Progenitor cell of endocrine pancreas (in vitro differentiated cells): ENCODE measurements at regions not wholly inside any gene's neighbourhood (a gene's known extent, or its start where the extent isn't known, plus 50 kb on each side); places are given as distances from the start of the nearest gene placed in this dataset.
A peak's percentile ranks its signal among the peaks of the same experiment; 100 is the strongest.

Experiments used
- DNase-seq: peaks from one replicate; pipeline ENCODE4 v3.0.0; 2021; ENCODE audit warnings: low spot score; ENCODE audit not compliant: unreplicated experiment
- H3K27ac Mint-ChIP-seq: 2 replicates; pipeline ENCODE4 v1.8.0; 2021; ENCODE audit warnings: mild to moderate bottlenecking, moderate library complexity, mixed read lengths
- H3K27me3 Mint-ChIP-seq: 2 replicates; pipeline ENCODE4 v1.8.0; 2021; ENCODE audit warnings: mixed read lengths
- H3K36me3 Mint-ChIP-seq: 2 replicates; pipeline ENCODE4 v1.8.0; 2022; ENCODE audit warnings: mixed read lengths; ENCODE audit not compliant: insufficient read depth
- H3K4me1 Mint-ChIP-seq: 2 replicates; pipeline ENCODE4 v1.8.0; 2021; ENCODE audit warnings: low read depth, mixed read lengths
- H3K4me3 Mint-ChIP-seq: 2 replicates; pipeline ENCODE4 v1.8.0; 2021; ENCODE audit warnings: low read depth, mild to moderate bottlenecking, moderate library complexity, mixed read lengths
- H3K9me3 Mint-ChIP-seq: 2 replicates; pipeline ENCODE4 v1.8.0; 2021; ENCODE audit warnings: low read depth, mixed read lengths
- TF ChIP-seq, protein P1 (sequence below): fragments of 200-600 bp; sonication (generic); IDR thresholded peaks from one replicate; pipeline ENCODE4 v1.5.0; 2021; ENCODE audit warnings: antibody characterized with exemption, mild to moderate bottlenecking; ENCODE audit not compliant: unreplicated experiment

DNA sequence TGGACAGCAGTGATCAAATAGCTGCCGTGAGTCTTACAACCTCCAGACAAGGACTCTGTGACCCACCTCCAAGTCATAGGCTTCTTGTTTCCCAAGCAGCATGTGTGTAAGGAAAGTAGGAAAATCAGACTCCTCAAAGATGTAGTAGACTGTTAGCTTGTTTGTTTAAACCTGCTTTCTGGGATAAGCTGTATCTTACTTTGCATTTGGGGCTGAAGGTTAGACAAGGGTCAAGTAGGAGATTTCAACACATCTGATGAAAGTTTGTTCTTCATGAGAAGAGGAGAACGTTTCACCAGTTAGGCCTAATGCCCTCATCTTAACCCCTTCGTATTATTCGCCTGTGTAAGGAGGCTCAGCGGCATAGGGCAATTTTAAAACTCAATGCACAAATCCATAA is 756.4 kb upstream of the NR2F2 start:
- H3K4me3 Mint-ChIP-seq, result no peak overlapping the region
- H3K27ac Mint-ChIP-seq, result peak overlapping the region; percentile 81

DNA sequence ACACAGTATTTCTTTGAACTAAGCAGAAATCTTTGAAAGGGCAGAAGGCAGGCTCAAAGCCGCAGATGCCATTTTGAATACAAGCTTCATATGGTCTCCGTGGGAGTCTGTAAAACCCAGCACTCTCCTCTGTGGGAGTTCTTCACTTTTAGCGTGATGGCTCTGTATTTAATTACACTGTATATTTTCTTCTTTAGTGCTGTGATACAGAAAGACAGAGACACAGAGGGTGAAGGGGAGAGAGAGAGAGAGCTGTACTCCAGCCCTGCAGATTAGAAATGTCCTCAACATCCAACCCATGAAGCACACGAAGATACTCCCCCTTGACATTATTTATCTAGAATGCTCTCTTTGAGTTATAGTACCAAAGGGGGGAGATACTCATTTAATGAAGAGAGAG is 752.6 kb upstream of the NR2F2 start:
- TF ChIP-seq, protein P1, sequence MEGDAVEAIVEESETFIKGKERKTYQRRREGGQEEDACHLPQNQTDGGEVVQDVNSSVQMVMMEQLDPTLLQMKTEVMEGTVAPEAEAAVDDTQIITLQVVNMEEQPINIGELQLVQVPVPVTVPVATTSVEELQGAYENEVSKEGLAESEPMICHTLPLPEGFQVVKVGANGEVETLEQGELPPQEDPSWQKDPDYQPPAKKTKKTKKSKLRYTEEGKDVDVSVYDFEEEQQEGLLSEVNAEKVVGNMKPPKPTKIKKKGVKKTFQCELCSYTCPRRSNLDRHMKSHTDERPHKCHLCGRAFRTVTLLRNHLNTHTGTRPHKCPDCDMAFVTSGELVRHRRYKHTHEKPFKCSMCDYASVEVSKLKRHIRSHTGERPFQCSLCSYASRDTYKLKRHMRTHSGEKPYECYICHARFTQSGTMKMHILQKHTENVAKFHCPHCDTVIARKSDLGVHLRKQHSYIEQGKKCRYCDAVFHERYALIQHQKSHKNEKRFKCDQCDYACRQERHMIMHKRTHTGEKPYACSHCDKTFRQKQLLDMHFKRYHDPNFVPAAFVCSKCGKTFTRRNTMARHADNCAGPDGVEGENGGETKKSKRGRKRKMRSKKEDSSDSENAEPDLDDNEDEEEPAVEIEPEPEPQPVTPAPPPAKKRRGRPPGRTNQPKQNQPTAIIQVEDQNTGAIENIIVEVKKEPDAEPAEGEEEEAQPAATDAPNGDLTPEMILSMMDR, result no peak
- Mint-ChIP-seq H3K36me3 (no peaks in the 10 kb centered on the region), H3K9me3 (no peaks in the 10 kb centered on the region), H3K27me3 (no peaks in the 10 kb centered on the region), H3K4me3 (no peak overlapping the region), H3K4me1 (peaks cover 21% of the 10 kb centered on the region), H3K27ac (no peak overlapping the region)
- no peak for DNase-seq

More for the DNA sequence above, 756.4 kb upstream of the NR2F2 start:
- Mint-ChIP-seq H3K36me3 (peaks cover 4% of the 10 kb centered on the region), H3K27me3 (no peaks in the 10 kb centered on the region), H3K9me3 (peaks cover 13% of the 10 kb centered on the region), H3K4me1 (peaks cover 18% of the 10 kb centered on the region)
- TF ChIP-seq, protein P1, result no peak
- no peak for DNase-seq

DNA sequence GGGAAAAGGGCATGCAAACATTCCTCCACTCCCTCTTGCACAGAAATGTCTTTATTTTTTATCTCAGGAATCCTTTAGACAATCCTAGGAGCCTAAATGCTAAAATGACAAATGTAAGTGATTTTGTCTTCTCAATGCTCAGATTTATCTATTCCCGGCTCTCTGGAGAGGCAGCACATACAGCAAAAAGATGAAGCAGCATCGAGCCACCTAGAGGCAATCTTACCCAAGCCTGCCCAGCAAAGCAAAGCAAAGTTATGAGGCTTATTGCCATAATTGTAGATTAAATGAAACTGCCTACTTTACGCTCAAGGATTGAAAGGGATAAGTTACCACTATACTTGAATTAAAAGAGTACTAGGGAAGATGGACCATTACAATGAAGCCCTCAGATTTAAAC is 750.4 kb upstream of the NR2F2 start:
- Mint-ChIP-seq H3K9me3 (peaks cover 6% of the 10 kb centered on the region), H3K4me1 (peaks cover 11% of the 10 kb centered on the region), H3K27ac (no peak overlapping the region), H3K36me3 (peaks cover under 1% of the 10 kb centered on the region), H3K4me3 (no peak overlapping the region), H3K27me3 (no peaks in the 10 kb centered on the region)
- TF ChIP-seq, protein P1, result no peak
- no peak for DNase-seq

DNA sequence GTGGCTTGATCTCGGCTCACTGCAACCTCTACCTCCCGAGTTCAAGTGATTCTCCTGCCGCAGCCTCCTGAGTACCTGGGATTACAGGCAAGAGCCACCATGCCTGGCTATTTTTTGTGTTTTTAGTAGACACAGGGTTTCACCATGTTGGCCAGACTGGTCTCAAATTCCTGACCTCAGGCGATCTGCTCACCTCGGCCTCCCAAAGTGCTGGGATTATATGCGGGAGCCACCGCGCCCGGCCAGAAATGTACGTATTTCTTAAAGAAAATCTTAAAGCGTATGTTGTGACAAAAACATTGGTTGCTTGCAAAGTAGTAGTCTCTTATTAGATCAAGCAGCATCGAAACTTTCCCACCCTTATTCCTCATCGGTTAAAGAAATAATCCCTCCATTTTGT is 748.9 kb upstream of the NR2F2 start:
- peaks cover 1% of the 10 kb centered on the region for H3K36me3 Mint-ChIP-seq
- no peak overlapping the region for H3K4me3 Mint-ChIP-seq
- H3K27ac Mint-ChIP-seq, result no peak overlapping the region
- H3K9me3 Mint-ChIP-seq, result peaks cover 11% of the 10 kb centered on the region
- H3K4me1 Mint-ChIP-seq, result peaks cover 3% of the 10 kb centered on the region
- TF ChIP-seq, protein P1, result no peak
- H3K27me3 Mint-ChIP-seq, result no peaks in the 10 kb centered on the region
- no peak for DNase-seq

DNA sequence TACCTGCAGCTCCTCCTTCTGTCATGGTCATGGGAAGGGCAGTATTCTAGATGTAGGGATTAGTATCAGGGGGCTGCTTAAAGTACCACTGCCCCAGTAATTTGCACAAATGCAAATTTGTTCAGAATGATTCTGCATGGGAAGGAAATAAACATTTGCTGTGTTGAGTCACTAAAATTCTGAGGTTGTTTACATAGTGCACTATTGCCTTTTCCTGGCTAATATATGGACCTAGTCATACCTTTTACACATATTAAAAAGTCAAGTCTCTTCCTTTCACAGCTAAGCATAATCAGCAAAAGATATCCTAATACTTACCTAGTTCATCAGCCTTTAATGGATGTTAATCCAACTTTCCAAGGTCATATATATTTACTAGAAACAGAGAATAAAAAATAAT is 746.4 kb upstream of the NR2F2 start:
- no peak for DNase-seq
- Mint-ChIP-seq H3K9me3 (peaks cover 11% of the 10 kb centered on the region), H3K36me3 (peaks cover 1% of the 10 kb centered on the region), H3K4me3 (no peak overlapping the region), H3K27me3 (no peaks in the 10 kb centered on the region), H3K4me1 (peaks cover 3% of the 10 kb centered on the region), H3K27ac (no peak overlapping the region)
- TF ChIP-seq, protein P1, result no peak
